GM19467 (cell line): ENCODE measurements at regions not wholly inside any gene's neighbourhood (a gene's known extent, or its start where the extent isn't known, plus 50 kb on each side); places are given as distances from the start of the nearest gene placed in this dataset.

Experiments used
- ATAC-seq: cut with Tn5 transposase; IDR thresholded peaks from one replicate; pipeline ENCODE4 v1.9.1; 2021; ENCODE audit warnings: mild to moderate bottlenecking, moderate library complexity; ENCODE audit not compliant: unreplicated experiment

- ATAC-seq = no peak
Measured at GRCh38 chr3:31047673-31048072, 153.2 kb upstream of the GADL1 start.

DNA sequence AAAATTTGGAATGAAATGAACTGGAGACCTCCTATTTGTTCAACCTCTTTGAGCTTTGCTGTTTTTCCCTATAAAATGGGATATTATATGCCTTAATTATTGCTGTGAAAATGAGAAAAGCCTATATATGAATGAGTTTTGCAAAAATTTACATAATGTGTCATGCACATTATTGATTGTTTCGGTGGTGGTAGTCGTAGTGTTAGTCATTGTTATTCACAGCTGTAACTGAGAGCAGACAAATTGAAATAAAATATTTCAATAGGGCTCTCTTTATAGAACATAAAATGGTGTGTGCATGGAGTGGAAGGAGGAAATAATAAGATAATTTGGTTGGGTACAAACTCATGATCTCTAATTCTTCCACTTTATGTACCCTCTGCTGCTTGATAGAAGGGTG, 153.7 kb upstream of the GADL1 start:
- no peak for ATAC-seq

GRCh38 chr3:31050296-31050695, 155.8 kb upstream of the GADL1 start:
- no peak for ATAC-seq

GRCh38 chr3:31051226-31051625, 156.8 kb upstream of the GADL1 start:
- no peak for ATAC-seq

GRCh38 chr3:31053299-31053698, 158.8 kb upstream of the GADL1 start:
- no peak for ATAC-seq

DNA sequence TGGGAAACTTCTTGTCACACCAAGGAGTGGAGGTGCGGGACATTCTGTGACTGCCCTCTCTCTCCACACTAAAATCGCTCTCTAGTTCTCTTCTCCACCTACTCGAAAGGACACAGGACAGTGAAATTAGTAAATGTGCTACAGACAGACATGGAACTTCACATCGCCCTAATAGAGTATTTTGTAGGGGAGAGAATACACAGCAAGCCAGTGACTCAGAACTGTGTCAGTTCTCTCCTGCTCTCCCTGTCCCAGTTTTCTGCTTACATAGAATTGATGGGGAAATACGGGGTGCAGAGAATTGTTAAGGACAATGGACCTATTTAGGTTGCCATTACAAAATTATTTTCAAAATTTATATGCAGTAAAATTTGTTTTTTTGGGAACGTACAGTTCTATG, 159.6 kb upstream of the GADL1 start:
- no peak for ATAC-seq

- ATAC-seq = no peak
Measured at GRCh38 chr3:31055757-31056156, 161.3 kb upstream of the GADL1 start.

DNA sequence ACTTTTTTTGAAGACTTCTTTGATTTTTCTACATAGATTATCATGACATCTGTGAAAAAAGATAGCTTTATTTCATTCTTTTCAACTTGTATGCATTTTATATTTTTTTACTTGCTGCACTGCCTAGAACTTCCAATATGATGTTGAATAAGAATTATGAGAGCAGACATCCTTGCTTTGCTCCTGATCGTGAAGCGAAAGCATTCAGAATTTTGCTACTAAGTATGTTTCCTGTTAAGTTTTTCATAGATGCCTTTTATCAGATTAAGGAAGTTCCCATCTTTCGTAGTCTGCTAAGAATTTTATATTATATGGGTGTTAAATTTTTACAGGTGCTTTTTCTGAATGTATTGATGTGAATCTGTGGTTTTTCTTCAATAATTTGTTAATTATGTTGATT, 163.4 kb upstream of the GADL1 start:
- no peak for ATAC-seq

DNA sequence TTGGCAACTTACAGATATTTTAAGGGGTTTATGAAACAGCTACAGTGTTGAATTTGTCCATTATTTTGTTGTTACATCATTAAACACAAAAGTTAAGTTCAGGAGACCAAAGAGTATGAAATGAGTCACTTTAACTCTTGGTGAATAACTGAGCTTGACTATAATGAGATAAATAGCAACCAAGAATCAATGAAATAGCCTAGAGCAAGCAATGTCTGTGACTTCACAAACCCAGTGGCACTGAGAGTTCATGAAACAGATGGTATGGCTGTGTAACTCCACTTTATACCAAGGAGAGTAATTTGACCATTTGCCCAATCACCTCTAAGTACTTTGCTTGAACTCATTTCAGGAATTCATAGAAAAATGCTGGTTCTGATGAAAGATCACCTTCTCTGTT, 169.6 kb upstream of the GADL1 start:
- no peak for ATAC-seq

DNA sequence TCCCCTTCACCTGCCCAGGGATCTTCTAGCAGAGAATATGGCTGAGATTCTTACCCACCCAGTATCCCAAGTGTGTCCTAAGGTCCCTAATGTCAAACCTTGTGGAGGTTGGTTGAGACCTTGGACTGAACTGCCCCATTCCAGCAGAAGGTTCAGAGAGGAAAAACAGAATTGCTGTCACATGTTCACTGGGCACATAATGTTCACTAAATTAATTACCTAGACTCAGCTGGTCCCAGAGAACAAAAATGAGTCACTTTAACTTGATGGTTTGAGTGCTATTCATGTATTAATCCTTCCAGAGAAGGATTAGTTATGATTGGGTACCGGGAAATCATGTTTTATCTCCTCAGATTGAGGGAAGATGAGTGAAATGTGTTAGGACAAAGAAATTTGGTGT, 171.3 kb upstream of the GADL1 start:
- ATAC-seq = no peak

GRCh38 chr3:31067004-31067403, 172.5 kb upstream of the GADL1 start:
- ATAC-seq = no peak

DNA sequence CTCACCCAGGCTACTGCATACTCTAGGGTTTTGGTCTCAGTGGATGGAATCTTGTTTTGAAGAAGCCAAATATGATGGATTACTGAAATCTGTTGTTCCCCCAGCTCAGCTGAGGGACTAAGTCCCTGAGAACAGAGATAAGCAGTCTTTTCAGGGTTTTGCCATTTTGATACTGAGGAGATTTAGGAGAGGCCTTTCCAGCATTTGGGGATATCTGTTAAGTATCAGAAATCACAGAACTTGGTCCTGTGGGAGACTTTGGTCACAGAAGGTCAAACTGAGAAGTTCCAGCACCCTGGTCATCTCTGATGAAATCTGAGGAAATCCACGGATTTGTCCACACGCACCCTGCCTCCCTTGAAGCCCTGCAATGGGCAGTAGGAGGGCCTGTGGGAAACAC, 181.0 kb upstream of the GADL1 start:
- ATAC-seq = no peak

DNA sequence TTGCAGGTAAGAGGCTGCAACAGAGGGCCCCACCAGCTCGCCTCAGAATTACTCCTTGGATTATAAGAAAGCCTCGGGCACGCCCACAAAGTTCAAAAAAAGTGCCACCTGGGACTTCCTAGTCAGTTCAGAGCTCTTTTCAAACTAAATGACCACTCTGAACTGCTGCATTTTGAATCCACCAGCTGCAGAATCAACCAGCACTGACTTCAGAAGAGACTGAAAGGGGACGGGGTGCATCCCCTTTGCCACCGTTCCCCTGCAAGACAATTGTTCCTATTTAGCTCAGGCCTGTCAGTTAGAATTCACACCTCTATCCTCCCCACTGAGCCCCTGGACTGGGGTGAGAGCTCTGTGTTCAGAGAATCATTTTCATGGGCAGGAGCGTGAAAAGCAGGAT, 181.4 kb upstream of the GADL1 start:
- ATAC-seq = no peak

DNA sequence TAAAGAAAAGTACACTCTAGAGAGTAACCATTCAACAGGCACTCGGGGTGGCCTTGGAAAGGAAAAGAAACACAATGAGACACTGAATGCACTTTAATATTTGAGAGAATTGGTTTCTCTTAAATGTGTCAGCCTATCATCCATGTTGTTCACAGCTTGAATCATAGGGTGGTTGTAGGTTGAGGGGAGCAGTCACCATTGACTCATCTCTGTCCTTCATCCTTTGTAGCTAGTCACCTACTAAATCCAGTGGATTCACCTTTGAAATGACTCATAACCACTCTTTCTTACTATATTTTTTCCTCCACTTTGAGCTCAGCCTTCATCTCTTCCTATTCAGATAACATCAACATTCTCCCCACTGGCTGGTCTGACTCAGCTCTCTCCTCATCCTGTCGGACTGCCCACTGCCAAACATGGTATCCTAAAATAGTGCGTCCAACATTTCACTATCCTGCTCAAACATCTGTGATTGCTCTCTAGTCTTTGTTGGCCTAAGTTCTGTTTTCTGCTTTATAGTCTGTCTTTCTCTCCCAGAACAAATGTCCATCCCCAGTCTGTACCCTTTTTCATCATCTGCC, 182.7 kb upstream of the GADL1 start:
- ATAC-seq = no peak

GRCh38 chr3:31077826-31078225, 183.4 kb upstream of the GADL1 start:
- ATAC-seq = no peak

- ATAC-seq = no peak
Measured at GRCh38 chr3:31079689-31080088, 185.2 kb upstream of the GADL1 start.

DNA sequence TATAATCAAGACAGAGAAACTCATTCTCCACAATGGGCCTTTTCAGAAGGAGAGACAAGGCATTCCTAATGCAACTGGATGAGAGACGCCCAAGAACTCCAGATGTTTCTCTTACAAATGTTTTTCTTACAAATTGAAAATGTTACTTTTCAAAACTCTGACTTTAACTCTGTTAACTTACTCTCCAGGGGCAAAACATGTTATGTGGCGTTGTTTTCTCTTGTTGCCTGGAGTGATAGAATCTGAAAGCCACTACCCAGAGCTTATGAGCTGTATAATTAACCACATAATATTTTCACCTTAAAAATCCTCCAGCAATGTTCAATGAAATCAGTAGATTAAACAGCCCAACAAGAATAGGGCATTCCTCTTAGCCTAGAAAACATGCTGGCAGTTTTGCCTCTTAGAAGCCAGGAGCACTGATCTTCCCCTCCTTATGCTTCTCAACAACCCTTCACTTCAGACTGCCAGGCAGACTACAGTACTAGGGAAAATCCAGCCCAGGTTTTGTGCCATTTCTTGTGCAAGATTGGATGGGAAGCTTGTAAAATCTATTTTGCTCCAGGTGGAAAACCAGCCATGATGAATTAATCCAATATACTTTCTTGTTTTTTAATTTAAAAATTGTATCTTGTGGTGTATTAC, 186.7 kb upstream of the GADL1 start:
- ATAC-seq = no peak

DNA sequence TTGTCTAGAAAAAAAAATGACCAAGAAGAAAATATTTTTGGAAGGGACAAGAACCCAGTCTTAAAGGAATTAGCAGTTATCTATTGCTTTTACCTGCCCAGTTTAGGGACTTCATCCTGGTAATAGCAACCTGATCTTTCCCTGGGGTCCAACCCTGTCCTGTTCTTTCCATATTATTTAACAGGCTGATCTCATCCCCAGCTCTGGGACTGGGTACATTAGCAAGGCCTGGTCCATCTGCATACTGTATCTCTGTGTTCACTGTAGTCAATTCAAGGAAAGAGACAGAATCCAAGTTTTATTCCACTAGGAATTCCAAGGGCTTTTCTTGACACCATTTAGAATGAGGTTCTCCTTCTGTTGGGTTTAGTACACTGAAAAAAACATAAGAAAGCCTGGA, 191.7 kb upstream of the GADL1 start:
- no peak for ATAC-seq

DNA sequence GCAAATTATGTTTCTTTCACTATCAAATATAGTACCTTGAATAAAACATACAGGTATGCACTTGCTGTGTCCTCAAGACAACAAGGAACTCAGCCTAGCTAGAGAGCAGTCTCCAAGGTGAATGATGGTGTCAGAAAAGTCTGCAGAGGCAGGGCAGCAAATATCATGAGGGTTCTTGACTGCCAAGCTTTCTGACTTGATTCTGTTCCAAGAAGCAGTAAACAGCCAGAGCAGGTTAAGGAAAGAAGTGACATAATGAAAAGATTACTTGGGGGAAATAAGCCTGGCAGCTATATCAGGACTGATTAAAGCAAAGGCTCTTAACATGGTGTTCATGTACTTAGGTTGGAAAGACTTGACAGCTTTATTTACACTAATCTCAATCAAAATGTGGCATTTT, 192.2 kb upstream of the GADL1 start:
- no peak for ATAC-seq

- ATAC-seq = no peak
Measured at GRCh38 chr3:31091748-31092147, 197.3 kb upstream of the GADL1 start.

GRCh38 chr3:31092748-31093589, 198.5 kb upstream of the GADL1 start:
- no peak for ATAC-seq

DNA sequence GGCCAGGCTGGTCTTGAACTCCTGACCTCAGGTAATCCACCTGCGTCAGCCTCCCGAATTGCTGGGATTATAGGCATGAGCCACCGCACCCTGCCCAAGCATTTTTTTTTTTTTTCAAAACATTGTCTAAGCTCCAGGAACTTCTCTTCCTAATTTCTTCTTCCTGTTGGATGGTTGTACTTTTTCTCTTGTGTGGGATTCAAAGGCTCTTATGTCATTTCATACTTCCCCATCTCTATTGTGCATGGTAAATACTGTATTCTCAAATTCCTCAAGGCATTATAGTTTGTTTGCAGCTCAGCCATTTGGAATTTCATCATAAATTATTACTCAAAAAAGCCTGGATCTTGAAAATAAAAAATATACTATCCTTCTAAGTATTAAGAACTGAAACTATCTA, 199.1 kb upstream of the GADL1 start:
- no peak for ATAC-seq
